Upper lobe of left lung (tissue), 4 donors: ENCODE measurements at regions not wholly inside any gene's neighbourhood (a gene's known extent, or its start where the extent isn't known, plus 50 kb on each side); places are given as distances from the start of the nearest gene placed in this dataset.

Experiments
- CTCF ChIP-seq, 6 experiments: fragments of 450-650 bp in 4 of 6; fragments of 200-600 bp in 2 of 6; sonication (generic) in 2 of 6; IDR thresholded peaks; one replicate each; pipeline ENCODE4 v1.5.1; 2016 to 2019; ENCODE audit warnings: antibody characterized with exemption in 6 of 6
- POLR2A ChIP-seq, 4 donors: fragments of 450-650 bp; IDR thresholded peaks; one replicate each; pipeline ENCODE4 v1.5.1; 2016 to 2017; ENCODE audit warnings: antibody characterized with exemption in 4 of 4, mild to moderate bottlenecking in 2 of 4

DNA sequence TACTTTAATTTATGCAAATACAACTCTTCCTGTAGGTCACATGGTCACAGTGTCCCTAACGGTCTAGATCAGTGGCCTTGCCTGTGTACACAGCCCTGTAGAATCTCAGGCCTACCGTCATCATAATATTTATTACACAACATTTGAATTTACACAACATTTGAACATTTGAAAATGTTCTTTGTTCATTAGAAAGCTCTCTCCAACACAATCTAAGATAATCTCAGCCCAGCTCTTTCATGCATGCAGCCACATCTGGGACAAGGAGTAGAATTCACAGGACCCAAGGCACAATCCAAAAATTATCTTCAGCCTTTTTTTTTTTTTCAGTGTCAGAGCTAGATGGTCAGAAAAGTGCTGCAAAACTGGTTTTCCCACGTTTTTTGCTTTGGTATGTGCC is 892.8 kb downstream of the TFAP2A start:
- no peak for TF ChIP-seq CTCF (IDR thresholded peaks at IDR 0.05)
- no peak for TF ChIP-seq POLR2A (IDR thresholded peaks at IDR 0.05)
